Nephron progenitor cell (in vitro differentiated cells): ENCODE measurements at regions not wholly inside any gene's neighbourhood (a gene's known extent, or its start where the extent isn't known, plus 50 kb on each side); places are given as distances from the start of the nearest gene placed in this dataset.

ENCODE experiments used
- DNase-seq: peaks from one replicate; pipeline ENCODE4 v3.0.0; 2021
- H3K27ac Mint-ChIP-seq: 2 replicates; pipeline ENCODE4 v1.8.0; 2021; ENCODE audit warnings: mild to moderate bottlenecking, moderate library complexity, mixed read lengths
- H3K27me3 Mint-ChIP-seq: 2 replicates; pipeline ENCODE4 v1.8.0; 2021; ENCODE audit warnings: mild to moderate bottlenecking, low read depth, mixed read lengths; ENCODE audit not compliant: poor library complexity
- H3K36me3 Mint-ChIP-seq: 2 replicates; pipeline ENCODE4 v1.8.0; 2021; ENCODE audit warnings: low read depth, mixed read lengths
- H3K4me1 Mint-ChIP-seq: 2 replicates; pipeline ENCODE4 v1.8.0; 2021; ENCODE audit warnings: mixed read lengths
- H3K4me3 Mint-ChIP-seq: 2 replicates; pipeline ENCODE4 v1.8.0; 2021; ENCODE audit warnings: mild to moderate bottlenecking, moderate library complexity, mixed read lengths
- H3K9me3 Mint-ChIP-seq: 2 replicates; pipeline ENCODE4 v1.8.0; 2021; ENCODE audit warnings: mild to moderate bottlenecking, moderate library complexity, mixed read lengths
- CTCF ChIP-seq: fragments of 200-600 bp; sonication (generic); IDR thresholded peaks from 2 replicates; pipeline ENCODE4 v1.5.0; 2021; ENCODE audit warnings: antibody characterized with exemption

GRCh38 chr5:4540375-4541173 lies 599.6 kb upstream of the ADAMTS16 start:
- peaks cover 56% of the 10 kb centered on the region for H3K4me1 Mint-ChIP-seq
- peaks cover 4% of the 10 kb centered on the region for H3K9me3 Mint-ChIP-seq
- H3K4me3 Mint-ChIP-seq, result no peak overlapping the region
- no peak for DNase-seq
- TF ChIP-seq CTCF, result no peak
- H3K27ac Mint-ChIP-seq, result no peak overlapping the region
- no peaks in the 10 kb centered on the region for H3K36me3 Mint-ChIP-seq
- H3K27me3 Mint-ChIP-seq, result peaks cover 2% of the 10 kb centered on the region

- no peak for TF ChIP-seq CTCF
- Mint-ChIP-seq H3K27me3 (peaks cover 2% of the 10 kb centered on the region), H3K27ac (no peak overlapping the region), H3K4me3 (no peak overlapping the region), H3K4me1 (peaks cover 60% of the 10 kb centered on the region), H3K36me3 (no peaks in the 10 kb centered on the region), H3K9me3 (peaks cover 4% of the 10 kb centered on the region)
- DNase-seq, result no peak
These were observed 598.8 kb upstream of the ADAMTS16 start for GRCh38 chr5:4541334-4541733.

- no peak overlapping the region for H3K27ac Mint-ChIP-seq
- H3K36me3 Mint-ChIP-seq, result no peaks in the 10 kb centered on the region
- TF ChIP-seq CTCF, result no peak
- no peak for DNase-seq
- peaks cover 4% of the 10 kb centered on the region for H3K9me3 Mint-ChIP-seq
- H3K4me3 Mint-ChIP-seq, result no peak overlapping the region
- H3K4me1 Mint-ChIP-seq, result peaks cover 65% of the 10 kb centered on the region
- peaks cover 8% of the 10 kb centered on the region for H3K27me3 Mint-ChIP-seq
These were observed 597.9 kb upstream of the ADAMTS16 start for GRCh38 chr5:4542145-4542778.

GRCh38 chr5:4544049-4544670 lies 596.0 kb upstream of the ADAMTS16 start:
- no peaks in the 10 kb centered on the region for H3K9me3 Mint-ChIP-seq
- no peak overlapping the region for H3K4me3 Mint-ChIP-seq
- H3K27me3 Mint-ChIP-seq, result peaks cover 15% of the 10 kb centered on the region
- H3K4me1 Mint-ChIP-seq, result peaks cover 61% of the 10 kb centered on the region
- H3K27ac Mint-ChIP-seq, result no peak overlapping the region
- DNase-seq, result no peak
- no peak for TF ChIP-seq CTCF
- no peaks in the 10 kb centered on the region for H3K36me3 Mint-ChIP-seq

GRCh38 chr5:4547547-4547946 lies 592.6 kb upstream of the ADAMTS16 start:
- H3K36me3 Mint-ChIP-seq, result no peaks in the 10 kb centered on the region
- no peak overlapping the region for H3K27ac Mint-ChIP-seq
- no peak overlapping the region for H3K4me3 Mint-ChIP-seq

More at GRCh38 chr5:4547547-4547946, 592.6 kb upstream of the ADAMTS16 start:
- Mint-ChIP-seq H3K4me1 (peaks cover 54% of the 10 kb centered on the region), H3K27me3 (peaks cover 20% of the 10 kb centered on the region), H3K9me3 (peaks cover 10% of the 10 kb centered on the region)
- no peak for DNase-seq
- no peak for TF ChIP-seq CTCF
